ENCODE measurements at regions not wholly inside any gene's neighbourhood (a gene's known extent, or its start where the extent isn't known, plus 50 kb on each side); places are given as distances from the start of the nearest gene placed in this dataset.

GRCh38 chr12:23049180-23049579, 424.2 kb downstream of the ETNK1 start:
- no peaks in the 10 kb centered on the region for H3K9me3 ChIP-seq (ENCODE audit: control insufficient read depth, low read depth, low read length)
- no peaks in the 10 kb centered on the region for H3K27me3 ChIP-seq (ENCODE audit: control insufficient read depth, insufficient read depth, low read length)
- 100% methylated on average over 1 of the region's 1 CpG for WGBS (ENCODE audit: insufficient coverage, low lambda C conversion rate)
- no peaks in the 10 kb centered on the region for H3K36me3 ChIP-seq (ENCODE audit: control insufficient read depth, insufficient read depth, low read length)
- H3K4me1 ChIP-seq (ENCODE audit: control insufficient read depth, insufficient read depth, low read length): no peaks in the 10 kb centered on the region
- no peak overlapping the region for H3K27ac ChIP-seq (ENCODE audit: low read length)
- DNase-seq: no peak
- H3K4me3 ChIP-seq (ENCODE audit: low read length): no peak overlapping the region

GRCh38 chr12:23055004-23055403, 430.0 kb downstream of the ETNK1 start:
- Histone ChIP-seq H3K4me1 (ENCODE audit: control insufficient read depth, insufficient read depth, low read length) (no peaks in the 10 kb centered on the region), H3K4me3 (ENCODE audit: low read length) (no peak overlapping the region), H3K27me3 (ENCODE audit: control insufficient read depth, insufficient read depth, low read length) (no peaks in the 10 kb centered on the region), H3K36me3 (ENCODE audit: control insufficient read depth, insufficient read depth, low read length) (no peaks in the 10 kb centered on the region), H3K9me3 (ENCODE audit: control insufficient read depth, low read depth, low read length) (no peaks in the 10 kb centered on the region), H3K27ac (ENCODE audit: low read length) (no peak overlapping the region)
- no CpG with 5 or more reads among the region's 4 CpGs for WGBS (ENCODE audit: insufficient coverage, low lambda C conversion rate)
- peak in 1 of 2 donors; percentile 13 for DNase-seq

DNA sequence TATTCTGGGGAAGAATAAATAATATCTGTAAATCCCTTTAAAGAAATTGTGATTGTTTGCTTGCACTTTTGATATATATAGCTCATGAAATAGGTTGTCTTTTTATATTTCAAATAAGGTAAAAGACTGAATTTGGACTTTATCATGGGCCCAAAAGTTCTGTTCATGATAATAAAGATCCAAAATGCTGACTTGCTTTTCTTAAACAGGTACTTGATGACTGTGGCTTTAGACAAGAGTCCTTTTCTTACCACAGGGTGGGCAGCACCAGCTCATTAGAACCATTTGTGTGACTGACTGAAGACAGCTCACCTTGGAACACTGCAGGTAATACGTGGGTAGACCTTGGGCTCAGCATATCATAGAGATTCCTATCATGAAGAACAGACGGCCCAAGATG, 432.6 kb downstream of the ETNK1 start:
- Histone ChIP-seq H3K36me3 (ENCODE audit: control insufficient read depth, insufficient read depth, low read length) (no peaks in the 10 kb centered on the region), H3K27ac (ENCODE audit: low read length) (no peak overlapping the region), H3K4me3 (ENCODE audit: low read length) (no peak overlapping the region), H3K4me1 (ENCODE audit: control insufficient read depth, insufficient read depth, low read length) (no peaks in the 10 kb centered on the region), H3K9me3 (ENCODE audit: control insufficient read depth, low read depth, low read length) (no peaks in the 10 kb centered on the region), H3K27me3 (ENCODE audit: control insufficient read depth, insufficient read depth, low read length) (no peaks in the 10 kb centered on the region)
- DNase-seq: no peak
- no CpG with 5 or more reads among the region's 2 CpGs for WGBS (ENCODE audit: insufficient coverage, low lambda C conversion rate)

DNA sequence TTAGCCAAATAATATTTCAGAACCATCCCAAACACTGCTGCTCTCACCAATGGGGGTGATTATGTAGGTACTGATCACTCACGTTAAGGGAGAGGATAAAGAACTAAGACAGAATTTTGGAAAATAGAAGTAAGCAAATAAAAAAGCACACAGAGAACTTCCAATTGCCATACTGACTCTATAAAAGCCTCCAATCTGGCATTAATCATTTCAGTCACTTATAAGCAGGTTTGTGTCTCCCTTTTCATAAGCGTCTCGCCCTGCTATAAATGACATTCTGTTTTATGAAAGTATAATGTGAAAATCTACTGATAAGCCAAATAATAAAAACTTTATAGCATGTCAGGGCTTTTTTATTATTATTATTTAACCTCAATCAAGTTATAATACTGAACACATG, 435.2 kb downstream of the ETNK1 start:
- 91% methylated on average over 3 of the region's 3 CpGs for WGBS (ENCODE audit: insufficient coverage, low lambda C conversion rate)
- Histone ChIP-seq H3K27me3 (ENCODE audit: control insufficient read depth, insufficient read depth, low read length) (no peaks in the 10 kb centered on the region), H3K36me3 (ENCODE audit: control insufficient read depth, insufficient read depth, low read length) (no peaks in the 10 kb centered on the region), H3K27ac (ENCODE audit: low read length) (no peak overlapping the region), H3K9me3 (ENCODE audit: control insufficient read depth, low read depth, low read length) (no peaks in the 10 kb centered on the region), H3K4me3 (ENCODE audit: low read length) (no peak overlapping the region), H3K4me1 (ENCODE audit: control insufficient read depth, insufficient read depth, low read length) (no peaks in the 10 kb centered on the region)
- no peak for DNase-seq

- no CpG with 5 or more reads among the region's 3 CpGs for WGBS (ENCODE audit: insufficient coverage, low lambda C conversion rate)
- H3K4me1 ChIP-seq (ENCODE audit: control insufficient read depth, insufficient read depth, low read length): no peaks in the 10 kb centered on the region
- H3K9me3 ChIP-seq (ENCODE audit: control insufficient read depth, low read depth, low read length): no peaks in the 10 kb centered on the region
- DNase-seq: no peak
- no peaks in the 10 kb centered on the region for H3K36me3 ChIP-seq (ENCODE audit: control insufficient read depth, insufficient read depth, low read length)
- no peak overlapping the region for H3K27ac ChIP-seq (ENCODE audit: low read length)
- H3K4me3 ChIP-seq (ENCODE audit: low read length): no peak overlapping the region
- H3K27me3 ChIP-seq (ENCODE audit: control insufficient read depth, insufficient read depth, low read length): no peaks in the 10 kb centered on the region
Measured at GRCh38 chr12:23063206-23063605, 438.2 kb downstream of the ETNK1 start.

DNA sequence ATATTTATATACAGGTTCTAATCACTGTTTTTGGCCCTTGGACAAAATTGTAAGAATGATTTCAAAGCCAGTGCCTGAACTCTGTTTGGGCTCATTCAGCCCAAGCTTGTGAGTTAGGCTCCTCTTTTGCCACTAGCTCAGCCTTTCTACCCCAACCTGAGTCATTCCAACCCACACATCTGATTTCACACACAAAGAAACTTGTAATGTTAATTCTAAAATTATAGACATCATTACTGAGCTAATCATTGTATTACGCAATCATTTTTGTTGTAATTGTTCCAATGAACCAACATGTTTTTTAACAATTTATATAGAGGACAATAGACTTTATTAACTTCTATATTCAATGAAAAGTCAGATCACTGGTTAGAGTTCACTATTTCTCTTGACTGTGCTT, 441.1 kb downstream of the ETNK1 start:
- WGBS (ENCODE audit: insufficient coverage, low lambda C conversion rate): no CpG with 5 or more reads among the region's 1 CpG

GRCh38 chr12:23083267-23083666, 458.3 kb downstream of the ETNK1 start:
- 20% methylated on average over 1 of the region's 2 CpGs for WGBS (ENCODE audit: insufficient coverage, low lambda C conversion rate)
- no peaks in the 10 kb centered on the region for H3K27me3 ChIP-seq (ENCODE audit: control insufficient read depth, insufficient read depth, low read length)
- no peak for DNase-seq
- H3K4me1 ChIP-seq (ENCODE audit: control insufficient read depth, insufficient read depth, low read length): no peaks in the 10 kb centered on the region
- no peaks in the 10 kb centered on the region for H3K36me3 ChIP-seq (ENCODE audit: control insufficient read depth, insufficient read depth, low read length)
- no peaks in the 10 kb centered on the region for H3K9me3 ChIP-seq (ENCODE audit: control insufficient read depth, low read depth, low read length)
- H3K27ac ChIP-seq (ENCODE audit: low read length): no peak overlapping the region
- no peak overlapping the region for H3K4me3 ChIP-seq (ENCODE audit: low read length)

More for the DNA sequence above, 441.1 kb downstream of the ETNK1 start:
- Histone ChIP-seq H3K27me3 (ENCODE audit: control insufficient read depth, insufficient read depth, low read length) (no peaks in the 10 kb centered on the region), H3K9me3 (ENCODE audit: control insufficient read depth, low read depth, low read length) (no peaks in the 10 kb centered on the region), H3K4me1 (ENCODE audit: control insufficient read depth, insufficient read depth, low read length) (no peaks in the 10 kb centered on the region), H3K27ac (ENCODE audit: low read length) (no peak overlapping the region), H3K4me3 (ENCODE audit: low read length) (no peak overlapping the region), H3K36me3 (ENCODE audit: control insufficient read depth, insufficient read depth, low read length) (no peaks in the 10 kb centered on the region)
- no peak for DNase-seq

DNA sequence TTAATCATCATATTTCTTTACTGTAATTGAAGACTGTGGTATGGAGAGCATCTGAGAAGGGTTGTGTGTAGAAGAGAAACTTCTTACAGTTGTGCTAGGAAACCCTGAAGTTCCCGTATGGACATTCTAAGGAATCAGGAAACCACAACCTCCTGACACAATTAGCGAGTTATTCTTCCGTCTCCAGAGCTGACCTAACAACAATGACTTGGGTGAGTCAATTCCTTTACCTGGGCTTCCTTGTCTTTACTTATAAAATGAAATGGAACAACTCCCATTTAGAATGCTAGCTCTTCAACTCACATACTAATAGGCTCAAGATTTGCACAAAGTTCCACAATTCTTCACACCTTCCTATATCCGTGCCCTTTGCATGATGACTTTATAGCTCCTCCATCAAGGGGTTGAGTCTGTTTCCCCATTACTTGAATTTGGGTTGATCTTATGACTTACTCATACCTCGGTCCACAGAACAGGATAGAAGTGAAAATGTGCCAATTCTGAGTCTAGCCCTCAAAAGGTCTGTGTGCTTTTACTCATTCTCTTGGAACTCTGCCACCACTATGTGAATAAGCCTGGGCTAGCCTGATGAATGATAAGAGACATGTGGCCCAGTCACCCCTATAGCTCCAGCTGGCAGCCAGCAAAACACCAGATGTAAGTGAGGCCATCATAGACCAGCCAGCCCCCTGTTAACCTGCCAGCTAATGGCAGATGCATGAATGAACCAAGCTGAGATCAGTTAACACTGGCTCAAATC, 459.4 kb downstream of the ETNK1 start:
- Histone ChIP-seq H3K36me3 (ENCODE audit: control insufficient read depth, insufficient read depth, low read length) (no peaks in the 10 kb centered on the region), H3K27me3 (ENCODE audit: control insufficient read depth, insufficient read depth, low read length) (no peaks in the 10 kb centered on the region), H3K4me3 (ENCODE audit: low read length) (no peak overlapping the region), H3K4me1 (ENCODE audit: control insufficient read depth, insufficient read depth, low read length) (no peaks in the 10 kb centered on the region), H3K27ac (ENCODE audit: low read length) (no peak overlapping the region), H3K9me3 (ENCODE audit: control insufficient read depth, low read depth, low read length) (no peaks in the 10 kb centered on the region)
- WGBS (ENCODE audit: insufficient coverage, low lambda C conversion rate): no CpG with 5 or more reads among the region's 5 CpGs
- no peak for DNase-seq

- H3K36me3 ChIP-seq (ENCODE audit: control insufficient read depth, insufficient read depth, low read length): no peaks in the 10 kb centered on the region
- H3K4me1 ChIP-seq (ENCODE audit: control insufficient read depth, insufficient read depth, low read length): no peaks in the 10 kb centered on the region
- no peak for DNase-seq
- H3K4me3 ChIP-seq (ENCODE audit: low read length): no peak overlapping the region
- H3K27me3 ChIP-seq (ENCODE audit: control insufficient read depth, insufficient read depth, low read length): no peaks in the 10 kb centered on the region
- WGBS (ENCODE audit: insufficient coverage, low lambda C conversion rate): no CpG with 5 or more reads among the region's 1 CpG
- no peaks in the 10 kb centered on the region for H3K9me3 ChIP-seq (ENCODE audit: control insufficient read depth, low read depth, low read length)
- H3K27ac ChIP-seq (ENCODE audit: low read length): no peak overlapping the region
Measured at GRCh38 chr12:23088594-23088993, 463.6 kb downstream of the ETNK1 start.

DNA sequence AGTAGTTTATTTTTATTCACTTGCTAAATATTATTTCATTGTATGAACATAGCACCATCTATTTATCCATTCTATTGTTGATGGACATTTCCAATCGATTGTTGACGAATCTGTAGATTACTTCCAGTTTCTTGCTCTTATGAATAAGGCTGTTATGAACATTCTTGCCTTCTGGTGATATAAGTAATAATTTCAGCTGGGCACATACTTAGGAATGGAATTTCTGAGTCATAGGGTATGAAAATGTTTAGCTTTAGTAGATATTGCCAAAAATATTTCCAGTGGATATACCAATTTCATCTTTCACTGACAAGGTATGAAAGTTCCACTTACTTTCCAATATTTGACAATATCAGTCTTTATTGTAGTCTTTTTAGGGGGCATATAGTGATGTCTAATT, 468.5 kb downstream of the ETNK1 start:
- no peak for DNase-seq
- Histone ChIP-seq H3K4me3 (ENCODE audit: low read length) (no peak overlapping the region), H3K27me3 (ENCODE audit: control insufficient read depth, insufficient read depth, low read length) (no peaks in the 10 kb centered on the region), H3K9me3 (ENCODE audit: control insufficient read depth, low read depth, low read length) (no peaks in the 10 kb centered on the region), H3K4me1 (ENCODE audit: control insufficient read depth, insufficient read depth, low read length) (no peaks in the 10 kb centered on the region), H3K27ac (ENCODE audit: low read length) (no peak overlapping the region), H3K36me3 (ENCODE audit: control insufficient read depth, insufficient read depth, low read length) (no peaks in the 10 kb centered on the region)
- 100% methylated on average over 1 of the region's 2 CpGs for WGBS (ENCODE audit: insufficient coverage, low lambda C conversion rate)

- 100% methylated on average over 1 of the region's 1 CpG for WGBS (ENCODE audit: insufficient coverage, low lambda C conversion rate)
- Histone ChIP-seq H3K27me3 (ENCODE audit: control insufficient read depth, insufficient read depth, low read length) (no peaks in the 10 kb centered on the region), H3K36me3 (ENCODE audit: control insufficient read depth, insufficient read depth, low read length) (no peaks in the 10 kb centered on the region), H3K4me3 (ENCODE audit: low read length) (no peak overlapping the region), H3K9me3 (ENCODE audit: control insufficient read depth, low read depth, low read length) (no peaks in the 10 kb centered on the region), H3K4me1 (ENCODE audit: control insufficient read depth, insufficient read depth, low read length) (no peaks in the 10 kb centered on the region), H3K27ac (ENCODE audit: low read length) (no peak overlapping the region)
- DNase-seq: no peak
Measured at GRCh38 chr12:23096321-23096720, 471.4 kb downstream of the ETNK1 start.
